Liver (tissue), 3 donors: ENCODE measurements at regions not wholly inside any gene's neighbourhood (a gene's known extent, or its start where the extent isn't known, plus 50 kb on each side); places are given as distances from the start of the nearest gene placed in this dataset.

Experiments
- CTCF ChIP-seq: fragments of 150-350 bp; IDR thresholded peaks from 2 replicates; pipeline ENCODE4 v1.5.1; 2017; ENCODE audit warnings: improper control_type of control experiment, low read depth, low read length; ENCODE audit not compliant: missing input control
- MAX ChIP-seq: IDR thresholded peaks from 2 replicates; pipeline ENCODE4 v1.6.1; 2016; ENCODE audit warnings: antibody characterized with exemption
- RAD21 ChIP-seq, 2 donors: IDR thresholded peaks; 2 replicates each; pipeline ENCODE4 v1.6.1; 2016; ENCODE audit warnings: antibody characterized with exemption in 2 of 2, mild to moderate bottlenecking in 2 of 2
- REST ChIP-seq: IDR thresholded peaks from 2 replicates; pipeline ENCODE4 v1.6.1; 2016; ENCODE audit warnings: antibody characterized with exemption, mild to moderate bottlenecking
- TAF1 ChIP-seq: conservative IDR thresholded peaks from 2 replicates; pipeline ENCODE4 v1.6.1; 2016; ENCODE audit warnings: antibody characterized with exemption, mild to moderate bottlenecking
- YY1 ChIP-seq: IDR thresholded peaks from 2 replicates; pipeline ENCODE4 v1.6.1; 2016; ENCODE audit warnings: antibody characterized with exemption, mild to moderate bottlenecking
- donor health status: healthy.
- donor health status: healthy.

- TF ChIP-seq CTCF (no peak), RAD21 (IDR thresholded peaks at IDR 0.05) (no peak), REST (no peak), YY1 (no peak), TAF1 (no peak), MAX (no peak)
Measured at GRCh38 chr12:127393465-127393864, 873.5 kb upstream of the TMEM132C start.
